H1 (cell line): ENCODE measurements at regions not wholly inside any gene's neighbourhood (a gene's known extent, or its start where the extent isn't known, plus 50 kb on each side); places are given as distances from the start of the nearest gene placed in this dataset.

Experiments used
- CTCF ChIA-PET: fragments of 300-600 bp; sonication (Branson Sonifier 250); formaldehyde crosslinking; loops from one replicate; lab custom pipeline; 2021; ENCODE audit not compliant: partially characterized antibody; lab: Charles Lee
- POLR2A ChIA-PET: fragments of 300-600 bp; sonication (Branson Sonifier 250); formaldehyde crosslinking; loops from one replicate; lab custom pipeline; 2021; ENCODE audit warnings: inconsistent platforms; ENCODE audit not compliant: partially characterized antibody; lab: Charles Lee
- DNase-seq, 2 experiments: peaks; one replicate each; pipeline versions ENCODE4 v3.0.0 to v3.0.0-alpha.2; 2010 to 2022; ENCODE audit warnings: low spot score in 2 of 2, low read depth in 1 of 2, mixed read lengths in 1 of 2
- FAIRE-seq: peaks from 2 replicates; lab custom pipeline; 2011; peaks lifted over from hg19 to GRCh38; lab: Jason Lieb, UNC
- H2AFZ ChIP-seq: 2 replicates; pipeline ENCODE4 v1.8.1; 2012; ENCODE audit warnings: low read length, inconsistent platforms
- H2AK5ac ChIP-seq: 2 replicates; pipeline ENCODE4 v1.6.1; 2013; ENCODE audit warnings: low read depth, low read length
- H2BK120ac ChIP-seq: replicated peaks from 2 replicates; pipeline ENCODE3; 2013; ENCODE audit warnings: low read depth, low read length, inconsistent platforms
- H2BK12ac ChIP-seq: 2 replicates; pipeline ENCODE4 v1.6.1; 2013; ENCODE audit warnings: low read depth, low read length
- H2BK15ac ChIP-seq: 2 replicates; pipeline ENCODE4 v1.6.1; 2013; ENCODE audit warnings: low read length
- H2BK20ac ChIP-seq: 2 replicates; pipeline ENCODE4 v1.6.1; 2013; ENCODE audit warnings: low read length
- H2BK5ac ChIP-seq: 2 replicates; pipeline ENCODE4 v1.6.1; 2013; ENCODE audit warnings: low read depth, low read length
- H3K14ac ChIP-seq: 2 replicates; pipeline ENCODE4 v1.6.1; 2013; ENCODE audit warnings: inconsistent platforms; ENCODE audit not compliant: insufficient read length
- H3K18ac ChIP-seq: 2 replicates; pipeline ENCODE4 v1.6.1; 2013; ENCODE audit warnings: low read length; ENCODE audit errors: extremely low read depth
- H3K23ac ChIP-seq: 2 replicates; pipeline ENCODE4 v1.6.1; 2013; ENCODE audit warnings: inconsistent platforms; ENCODE audit not compliant: insufficient read length
- H3K23me2 ChIP-seq: 2 replicates; pipeline ENCODE4 v1.6.1; 2013; ENCODE audit warnings: low read depth, low read length
- H3K27ac ChIP-seq: 2 replicates; pipeline ENCODE4 v1.6.1; 2011; ENCODE audit warnings: low read depth, low read length, inconsistent platforms
- H3K27me3 ChIP-seq, 4 experiments: replicated peaks in 1 of 4; 1 replicate in 1 of 4; 2 replicates in 3 of 4; pipeline versions ENCODE4 v1.6.1 to v1.8.1; 2011 to 2013; ENCODE audit warnings: low read length in 3 of 4, mild to moderate bottlenecking in 3 of 4, inconsistent platforms in 2 of 4, mixed read lengths in 2 of 4, moderate library complexity in 1 of 4; ENCODE audit not compliant: control insufficient read depth in 3 of 4, insufficient read depth in 3 of 4; ENCODE audit errors: extremely low read depth in 1 of 4
- H3K36me3 ChIP-seq, 4 experiments: 2 replicates each; pipeline versions ENCODE4 v1.6.1 to v1.8.1; 2011 to 2013; ENCODE audit warnings: mild to moderate bottlenecking in 4 of 4, low read length in 3 of 4, moderate library complexity in 2 of 4, control low read depth in 1 of 4, inconsistent platforms in 1 of 4; ENCODE audit not compliant: insufficient read depth in 4 of 4, control insufficient read depth in 2 of 4
- H3K4ac ChIP-seq: replicated peaks from 2 replicates; pipeline ENCODE3; 2013; ENCODE audit warnings: low read length, low read depth, mixed read lengths, inconsistent platforms; ENCODE audit not compliant: insufficient read length
- H3K4me1 ChIP-seq, 4 experiments: replicated peaks in 1 of 4; 1 replicate in 1 of 4; 2 replicates in 3 of 4; pipeline versions ENCODE4 v1.6.1 to v1.8.1; 2011 to 2013; ENCODE audit warnings: low read length in 3 of 4, inconsistent platforms in 2 of 4, mixed read lengths in 1 of 4; ENCODE audit not compliant: insufficient read depth in 4 of 4, control insufficient read depth in 3 of 4
- H3K4me2 ChIP-seq, 2 experiments: 2 replicates each; pipeline versions ENCODE4 v1.6.1 to v1.8.1; 2011 to 2013; ENCODE audit warnings: low read depth in 2 of 2, low read length in 2 of 2, control low read depth in 1 of 2, inconsistent platforms in 1 of 2, mild to moderate bottlenecking in 1 of 2; ENCODE audit not compliant: insufficient read depth in 1 of 2
- H3K4me3 ChIP-seq, 4 experiments: fragments of 200-600, 300-600 bp in 1 of 4; sonication (generic), shearing (Covaris generic), sonication (Bioruptor Twin) in 1 of 4; 2 replicates each; pipeline versions ENCODE4 v1.5.1 to v1.8.1; 2011 to 2016; ENCODE audit warnings: low read length in 4 of 4, low read depth in 3 of 4, control low read depth in 2 of 4, inconsistent platforms in 2 of 4, mild to moderate bottlenecking in 2 of 4, mixed read lengths in 1 of 4, moderate library complexity in 1 of 4; ENCODE audit not compliant: insufficient read depth in 2 of 4; ENCODE audit errors: extremely low read depth in 1 of 4
- H3K56ac ChIP-seq: replicated peaks from 2 replicates; pipeline ENCODE3; 2013; ENCODE audit warnings: low read depth, mild to moderate bottlenecking, mixed read lengths, low read length, inconsistent platforms; ENCODE audit not compliant: insufficient read length
- H3K79me1 ChIP-seq: 2 replicates; pipeline ENCODE4 v1.6.1; 2013; ENCODE audit warnings: low read depth, low read length, control low read depth
- H3K79me2 ChIP-seq, 2 experiments: 2 replicates each; pipeline versions ENCODE4 v1.6.1 to v1.8.1; 2012 to 2013; ENCODE audit warnings: low read length in 2 of 2, mild to moderate bottlenecking in 2 of 2, inconsistent platforms in 1 of 2; ENCODE audit not compliant: insufficient read depth in 2 of 2, control insufficient read depth in 1 of 2
- H3K9ac ChIP-seq, 4 experiments: replicated peaks in 1 of 4; 1 replicate in 1 of 4; 2 replicates in 3 of 4; pipeline versions ENCODE4 v1.6.1 to v1.8.1; 2011 to 2013; ENCODE audit warnings: low read depth in 3 of 4, low read length in 3 of 4, control low read depth in 2 of 4, mild to moderate bottlenecking in 2 of 4, moderate library complexity in 2 of 4, inconsistent platforms in 1 of 4; ENCODE audit errors: extremely low read depth in 1 of 4
- H3K9me3 ChIP-seq, 2 experiments: 2 replicates each; pipeline versions ENCODE4 v1.6.1 to v1.8.1; 2012 to 2013; ENCODE audit warnings: mild to moderate bottlenecking in 2 of 2, moderate library complexity in 2 of 2, control low read depth in 1 of 2, inconsistent platforms in 1 of 2, low read depth in 1 of 2, low read length in 1 of 2, mixed read lengths in 1 of 2; ENCODE audit not compliant: insufficient read depth in 2 of 2
- H4K20me1 ChIP-seq, 2 experiments: replicated peaks in 1 of 2; 2 replicates each; pipeline versions ENCODE3 to v1.8.1; 2011 to 2013; ENCODE audit warnings: inconsistent platforms in 2 of 2, low read length in 2 of 2, mild to moderate bottlenecking in 1 of 2; ENCODE audit not compliant: insufficient read depth in 2 of 2, control insufficient read depth in 1 of 2
- H4K5ac ChIP-seq: 2 replicates; pipeline ENCODE4 v1.6.1; 2013; ENCODE audit warnings: low read length, low read depth, mixed read lengths, inconsistent platforms; ENCODE audit not compliant: insufficient read length
- H4K8ac ChIP-seq: 2 replicates; pipeline ENCODE4 v1.8.0; 2013; ENCODE audit warnings: mild to moderate bottlenecking, moderate library complexity, low read length, inconsistent platforms; ENCODE audit not compliant: insufficient read depth; ENCODE audit errors: extremely low read depth
- H4K91ac ChIP-seq: replicated peaks from 2 replicates; pipeline ENCODE3; 2013; ENCODE audit warnings: low read length, mixed read lengths, inconsistent platforms; ENCODE audit not compliant: insufficient read length
- BACH1 ChIP-seq: IDR thresholded peaks from 2 replicates; pipeline ENCODE4 v1.6.1; 2012; ENCODE audit warnings: low read length, improper control_type of control experiment
- EP300 ChIP-seq, 2 experiments: IDR thresholded peaks; 1 replicate in 1 of 2; 2 replicates in 1 of 2; pipeline ENCODE4 v1.6.1; 2011 to 2012; ENCODE audit warnings: low read depth in 2 of 2, low read length in 2 of 2, mild to moderate bottlenecking in 2 of 2, borderline replicate concordance in 1 of 2, inconsistent platforms in 1 of 2, moderate library complexity in 1 of 2
- JUND ChIP-seq: IDR thresholded peaks from 2 replicates; pipeline ENCODE4 v1.6.1; 2011; ENCODE audit warnings: mild to moderate bottlenecking, improper control_type of control experiment, low read length
- MAX ChIP-seq: IDR thresholded peaks from 2 replicates; pipeline ENCODE4 v1.6.1; 2012; ENCODE audit warnings: inconsistent platforms
- POLR2AphosphoS5 ChIP-seq: IDR thresholded peaks from 2 replicates; pipeline ENCODE4 v1.6.1; 2011; ENCODE audit warnings: low read depth, low read length
- RFX5 ChIP-seq: IDR thresholded peaks from 2 replicates; pipeline ENCODE4 v1.6.1; 2011; ENCODE audit warnings: low read depth, low read length, improper control_type of control experiment, borderline replicate concordance
- WGBS, 2 experiments: shearing (Covaris generic) in 1 of 2; methylation state at CpG; one replicate each; pipeline versions ENCODE4 v1.1.6 to v1.1.7; 2013 to 2015; ENCODE audit warnings: low lambda C conversion rate in 2 of 2, mixed read lengths in 2 of 2, inconsistent platforms in 1 of 2, low coverage in 1 of 2, missing lambda C conversion rate in 1 of 2; ENCODE audit not compliant: insufficient replicate concordance in 2 of 2, insufficient coverage in 1 of 2, insufficient read length in 1 of 2; ENCODE audit errors: extremely low coverage in 1 of 2, missing lambda C conversion rate in 1 of 2; 5-methylcytosine and 5-hydroxymethylcytosine counted together
- TF ChIP-seq, protein P1 (sequence below): IDR thresholded peaks from 2 replicates; pipeline ENCODE4 v1.6.1; 2012; ENCODE audit warnings: inconsistent platforms

DNA sequence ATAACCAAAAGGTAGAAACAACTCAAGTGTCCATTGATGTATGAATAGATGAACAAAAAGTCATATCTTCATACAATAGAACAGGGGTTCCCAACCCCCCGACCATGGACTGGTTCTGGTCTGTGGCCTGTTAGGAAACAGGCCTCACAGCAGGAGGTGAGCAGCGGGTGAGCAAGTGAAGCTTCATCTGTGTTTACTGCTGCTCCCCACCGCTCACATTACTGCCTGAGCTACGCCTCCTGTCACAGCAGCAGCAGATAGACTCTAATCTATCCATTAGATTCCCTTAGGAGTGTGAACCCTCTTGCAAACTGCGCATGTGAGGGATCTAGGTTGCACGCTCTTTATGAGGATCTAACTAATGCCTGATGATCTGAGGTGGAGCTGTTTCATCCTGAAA is 478.0 kb downstream of the BRINP1 start:
- CTCF ChIA-PET = interaction anchor here (0.6 to 1.3 kb wide), 2 partner anchors 235 to 295 kb away, joined by 3 to 4 read pairs; no protein-coding TSS in a partner anchor
- TF ChIP-seq, protein P1, sequence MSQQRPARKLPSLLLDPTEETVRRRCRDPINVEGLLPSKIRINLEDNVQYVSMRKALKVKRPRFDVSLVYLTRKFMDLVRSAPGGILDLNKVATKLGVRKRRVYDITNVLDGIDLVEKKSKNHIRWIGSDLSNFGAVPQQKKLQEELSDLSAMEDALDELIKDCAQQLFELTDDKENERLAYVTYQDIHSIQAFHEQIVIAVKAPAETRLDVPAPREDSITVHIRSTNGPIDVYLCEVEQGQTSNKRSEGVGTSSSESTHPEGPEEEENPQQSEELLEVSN = no peak
- TF ChIP-seq RFX5 (no peak), MAX (no peak), BACH1 (no peak), POLR2AphosphoS5 (no peak), EP300 (IDR thresholded peaks at IDR 0.05; ENCODE audit: borderline replicate concordance in 1 of 2, low read depth in 2 of 2, low read length in 2 of 2) (no peak), JUND (no peak)
- FAIRE-seq (no peak), DNase-seq (no peak)
- no peak overlapping the region for H4K5ac ChIP-seq
- no peak overlapping the region for H3K4me2 ChIP-seq
- H3K79me1 ChIP-seq = no peaks in the 10 kb centered on the region
- H3K14ac ChIP-seq = no peak overlapping the region
- H3K18ac ChIP-seq = no peak overlapping the region
- no peak overlapping the region; the same call in 1 of the 2 replicates for H2BK12ac ChIP-seq
- H4K91ac ChIP-seq = no peak overlapping the region
- no peak overlapping the region for H2AFZ ChIP-seq
- no peaks in the 10 kb centered on the region for H3K27me3 ChIP-seq
- no peak overlapping the region for H2BK15ac ChIP-seq
- H3K9ac ChIP-seq = no peak overlapping the region; a peak in 1 of 7 replicates
- H3K4me3 ChIP-seq = no peak overlapping the region
- H3K36me3 ChIP-seq = no peaks in the 10 kb centered on the region
- no peak overlapping the region for H3K27ac ChIP-seq
- H3K56ac ChIP-seq = no peak overlapping the region
- H4K8ac ChIP-seq = no peak overlapping the region
- H2BK20ac ChIP-seq = no peak overlapping the region
- 84% methylated on average over 6 of the region's 6 CpGs; no CpG with 5 or more reads in 1 of the 2 experiments for WGBS, 2 experiments
- no peak overlapping the region for H3K4ac ChIP-seq
- no peak overlapping the region for H3K23ac ChIP-seq
- H2BK5ac ChIP-seq = no peak overlapping the region
- peaks cover 0 to 2% (median 0%) of the 10 kb centered on the region in 4 experiments; a peak in 2 of 7 replicates for H3K4me1 ChIP-seq
- no peaks in the 10 kb centered on the region for H4K20me1 ChIP-seq
- H3K79me2 ChIP-seq = no peaks in the 10 kb centered on the region
- H2BK120ac ChIP-seq = no peak overlapping the region
- no peaks in the 10 kb centered on the region for H3K23me2 ChIP-seq
- H2AK5ac ChIP-seq = no peak overlapping the region
- no peaks in the 10 kb centered on the region for H3K9me3 ChIP-seq
- POLR2A ChIA-PET = no interaction called here
